ENCODE measurements at regions not wholly inside any gene's neighbourhood (a gene's known extent, or its start where the extent isn't known, plus 50 kb on each side); places are given as distances from the start of the nearest gene placed in this dataset.

- TF ChIP-seq POLR2AphosphoS5 (IDR thresholded peaks at IDR 0.05; ENCODE audit: low read depth, low read length) (no peak), SIN3A (IDR thresholded peaks at IDR 0.05; ENCODE audit: borderline replicate concordance, insufficient read depth, low read length) (no peak), TAF1 (IDR thresholded peaks at IDR 0.05; ENCODE audit: borderline replicate concordance, insufficient read depth, low read length) (no peak), REST (IDR thresholded peaks at IDR 0.05; ENCODE audit: insufficient read depth in 1 of 2, low read depth in 2 of 2, low read length in 2 of 2) (no peak), FOXP2 (optimal IDR thresholded peaks at IDR 0.05; ENCODE audit: borderline replicate concordance, extremely low read depth, extremely low read length, insufficient read depth) (no peak)
Measured at GRCh38 chr9:14418941-14419937, 105.3 kb upstream of the NFIB start.
